ENCODE measurements at regions not wholly inside any gene's neighbourhood (a gene's known extent, or its start where the extent isn't known, plus 50 kb on each side); places are given as distances from the start of the nearest gene placed in this dataset.
"Not testable (repeated sequence)": the region's sequence is repeated elsewhere in the genome, so short reads cannot be mapped to it uniquely, and the experiment has no call there.

DNA sequence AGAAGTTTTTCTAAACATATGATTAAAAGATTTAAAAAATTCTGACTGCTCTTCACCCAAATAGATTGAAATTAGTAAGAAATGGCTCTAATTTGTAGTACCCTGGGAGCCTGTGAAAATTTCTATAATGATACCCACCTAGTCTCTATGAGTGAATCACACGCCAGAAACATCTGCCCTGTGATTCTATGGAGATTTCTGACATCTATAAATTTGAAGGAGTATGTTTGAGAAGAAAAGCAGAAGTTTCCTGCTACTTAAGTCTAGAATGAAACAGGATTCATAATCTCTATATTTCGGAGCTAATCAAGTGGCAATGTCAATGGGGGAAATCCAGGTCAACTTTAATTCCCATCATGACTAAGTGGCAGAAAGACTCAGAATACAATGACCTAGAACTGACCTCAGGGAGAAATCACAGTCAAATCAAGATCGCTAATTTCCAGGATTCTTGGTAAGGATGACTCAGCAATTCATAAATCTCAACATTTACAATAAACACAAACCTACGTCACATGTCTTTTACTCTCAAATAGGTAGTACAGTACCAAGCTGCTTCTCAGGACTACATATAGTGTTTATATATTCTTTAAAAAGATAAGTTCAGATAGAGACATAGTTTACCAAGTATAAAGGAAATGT is 186.2 kb upstream of the TNFAIP3 start:
- H3K4me3 ChIP-seq (ENCODE audit: low read depth, poor library complexity, severe bottlenecking) = no peak overlapping the region
- TF ChIP-seq POLR2A (IDR thresholded peaks at IDR 0.05) = no peak
- TF ChIP-seq, protein P1, sequence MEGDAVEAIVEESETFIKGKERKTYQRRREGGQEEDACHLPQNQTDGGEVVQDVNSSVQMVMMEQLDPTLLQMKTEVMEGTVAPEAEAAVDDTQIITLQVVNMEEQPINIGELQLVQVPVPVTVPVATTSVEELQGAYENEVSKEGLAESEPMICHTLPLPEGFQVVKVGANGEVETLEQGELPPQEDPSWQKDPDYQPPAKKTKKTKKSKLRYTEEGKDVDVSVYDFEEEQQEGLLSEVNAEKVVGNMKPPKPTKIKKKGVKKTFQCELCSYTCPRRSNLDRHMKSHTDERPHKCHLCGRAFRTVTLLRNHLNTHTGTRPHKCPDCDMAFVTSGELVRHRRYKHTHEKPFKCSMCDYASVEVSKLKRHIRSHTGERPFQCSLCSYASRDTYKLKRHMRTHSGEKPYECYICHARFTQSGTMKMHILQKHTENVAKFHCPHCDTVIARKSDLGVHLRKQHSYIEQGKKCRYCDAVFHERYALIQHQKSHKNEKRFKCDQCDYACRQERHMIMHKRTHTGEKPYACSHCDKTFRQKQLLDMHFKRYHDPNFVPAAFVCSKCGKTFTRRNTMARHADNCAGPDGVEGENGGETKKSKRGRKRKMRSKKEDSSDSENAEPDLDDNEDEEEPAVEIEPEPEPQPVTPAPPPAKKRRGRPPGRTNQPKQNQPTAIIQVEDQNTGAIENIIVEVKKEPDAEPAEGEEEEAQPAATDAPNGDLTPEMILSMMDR (IDR thresholded peaks at IDR 0.05) = no peak
- intact Hi-C loops (cut with DNase I; ENCODE audit: low total_unique reads) = no loop called here
- 51 to 64% methylated on average over 4 of the region's 4 CpGs for WGBS, 2 donors
- no peak for DNase-seq (ENCODE audit: low spot score in 2 of 2)

DNA sequence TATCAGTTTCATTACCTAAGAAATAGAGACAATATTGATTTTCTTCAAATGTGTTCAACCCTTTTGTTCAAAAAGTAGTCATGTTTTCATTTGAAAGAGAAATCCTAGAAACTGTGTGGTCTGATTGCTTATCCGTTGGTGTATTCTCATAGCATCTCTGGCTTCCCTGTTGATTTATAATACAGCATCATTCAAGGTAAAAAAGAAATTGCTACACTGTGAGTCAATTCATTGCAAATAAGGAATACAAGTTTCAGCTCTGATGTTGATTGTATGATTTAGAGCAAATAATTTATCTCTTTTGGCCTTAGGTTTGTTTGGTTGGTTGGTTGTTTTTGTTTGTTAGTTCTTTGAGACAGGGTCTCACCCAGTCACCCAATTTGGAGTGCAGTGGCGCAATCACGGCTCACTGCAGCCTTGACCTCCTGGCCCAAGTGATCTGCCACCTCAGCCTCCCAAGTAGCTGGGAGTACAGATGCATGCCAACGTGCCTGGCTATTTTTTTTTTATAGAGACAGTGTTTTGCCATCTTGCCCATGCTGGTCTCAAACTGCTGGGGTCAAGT is 185.5 kb upstream of the TNFAIP3 start:
- WGBS, 2 donors = 94 to 97% methylated on average over 4 of the region's 4 CpGs
- DNase-seq (ENCODE audit: low spot score in 2 of 2) = no peak
- intact Hi-C loops (cut with DNase I; ENCODE audit: low total_unique reads) = no loop called here
- no peak overlapping the region for H3K4me3 ChIP-seq (ENCODE audit: low read depth, poor library complexity, severe bottlenecking)
- TF ChIP-seq POLR2A (IDR thresholded peaks at IDR 0.05) = no peak
- TF ChIP-seq, protein P1 (IDR thresholded peaks at IDR 0.05) = no peak

DNA sequence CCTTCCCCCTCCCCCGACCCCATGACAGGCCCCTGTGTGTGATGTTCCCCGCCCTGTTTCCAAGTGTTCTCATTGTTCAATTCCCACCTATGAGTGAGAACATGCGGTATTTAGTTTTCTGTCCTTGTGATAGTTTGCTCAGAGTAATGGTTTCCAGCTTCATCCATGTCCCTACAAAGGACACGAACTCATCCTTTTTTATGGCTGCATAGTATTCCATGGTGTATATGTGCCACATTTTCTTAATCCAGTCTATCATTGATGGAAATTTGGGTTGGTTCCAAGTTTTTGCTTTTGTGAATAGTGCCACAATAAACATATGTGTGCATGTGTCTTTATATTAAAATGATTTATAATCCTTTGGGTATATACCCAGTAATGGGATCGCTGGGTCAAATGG is 184.4 kb upstream of the TNFAIP3 start:
- H3K4me3 ChIP-seq (ENCODE audit: low read depth, poor library complexity, severe bottlenecking); intact Hi-C loops (cut with DNase I; ENCODE audit: low total_unique reads); DNase-seq (ENCODE audit: low spot score in 2 of 2): not testable (repeated sequence)
- 95 to 99% methylated on average over 5 of the region's 5 CpGs for WGBS, 2 donors

DNA sequence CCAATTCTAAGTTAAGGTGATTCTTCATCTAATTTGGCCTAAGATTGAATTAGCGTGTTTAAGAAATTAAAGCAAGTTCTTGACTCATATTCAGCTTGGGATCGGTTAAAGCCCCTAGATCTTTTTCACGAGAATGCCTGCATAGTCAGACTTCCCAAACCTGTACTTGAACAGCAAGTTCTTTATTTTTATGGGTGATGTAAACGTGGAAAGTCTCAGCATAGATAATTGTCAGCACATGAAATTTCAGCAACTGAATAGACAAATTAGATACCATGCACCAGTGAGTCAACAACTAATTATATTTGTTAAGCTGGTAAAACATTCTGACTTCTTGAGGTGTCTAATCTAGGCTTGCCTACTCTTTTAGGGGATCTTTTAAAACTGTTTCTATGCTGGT is 183.1 kb upstream of the TNFAIP3 start:
- H3K4me3 ChIP-seq (ENCODE audit: low read depth, poor library complexity, severe bottlenecking) = no peak overlapping the region
- DNase-seq (ENCODE audit: low spot score in 2 of 2) = no peak
- 42 to 43% methylated on average over 4 of the region's 4 CpGs for WGBS, 2 donors
- intact Hi-C loops (cut with DNase I; ENCODE audit: low total_unique reads) = no loop called here
- TF ChIP-seq, protein P1 (IDR thresholded peaks at IDR 0.05) = no peak
- no peak for TF ChIP-seq POLR2A (IDR thresholded peaks at IDR 0.05)

DNA sequence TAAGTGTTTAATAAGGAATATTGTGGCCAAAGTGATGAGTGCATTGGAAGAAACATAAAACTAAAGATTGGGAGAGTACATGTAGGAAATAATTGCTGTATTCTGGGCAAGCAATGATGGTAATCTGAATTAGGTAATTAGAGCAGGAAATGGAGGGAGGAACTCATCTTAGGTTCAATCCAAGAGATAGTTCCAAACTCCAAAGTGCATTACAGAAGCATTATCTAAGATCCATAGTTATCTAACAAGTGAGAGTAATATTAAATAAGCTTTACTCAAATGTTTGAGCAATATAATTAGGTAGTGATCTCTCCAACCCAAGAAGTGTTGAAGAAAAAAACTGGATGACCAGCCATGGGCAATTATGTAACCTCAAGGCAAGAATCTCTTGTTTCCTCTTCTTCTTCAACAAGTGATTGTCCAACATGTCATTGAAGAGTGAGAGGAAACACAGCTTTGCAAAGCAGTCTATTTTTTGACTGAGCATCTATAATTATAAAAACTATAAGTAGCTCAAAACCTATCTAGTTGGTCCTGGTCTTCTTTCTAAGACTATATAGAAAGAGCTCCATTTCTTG is 181.2 kb upstream of the TNFAIP3 start:
- intact Hi-C loops (cut with DNase I; ENCODE audit: low total_unique reads) = no loop called here
- no peak for DNase-seq (ENCODE audit: low spot score in 2 of 2)
- no peak overlapping the region for H3K4me3 ChIP-seq (ENCODE audit: low read depth, poor library complexity, severe bottlenecking)
- TF ChIP-seq, protein P1 (IDR thresholded peaks at IDR 0.05) = no peak

DNA sequence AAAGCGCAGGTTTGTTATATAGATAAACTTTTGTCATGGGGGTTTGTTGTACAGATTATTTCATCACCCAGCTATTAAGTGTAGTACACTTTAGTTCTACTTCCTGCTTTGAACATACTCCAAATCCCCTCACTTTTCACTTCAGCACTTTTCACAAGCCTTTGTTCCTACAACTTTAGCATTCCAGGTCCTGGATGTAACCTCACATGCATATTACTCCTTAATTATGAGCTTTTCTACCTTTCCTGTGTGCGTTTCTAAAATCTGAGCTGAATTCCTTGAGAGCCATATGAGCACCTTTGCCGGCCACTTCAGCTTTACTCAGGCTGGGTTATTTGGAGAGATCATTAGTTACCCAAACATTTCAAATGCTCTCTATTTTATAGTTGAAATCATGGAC is 179.2 kb upstream of the TNFAIP3 start:
- 93 to 97% methylated on average over 3 of the region's 3 CpGs for WGBS, 2 donors
- no peak for DNase-seq (ENCODE audit: low spot score in 2 of 2)
- intact Hi-C loops (cut with DNase I; ENCODE audit: low total_unique reads) = no loop called here
- TF ChIP-seq POLR2A (IDR thresholded peaks at IDR 0.05) = no peak
- TF ChIP-seq, protein P1 (IDR thresholded peaks at IDR 0.05) = no peak
- no peak overlapping the region for H3K4me3 ChIP-seq (ENCODE audit: low read depth, poor library complexity, severe bottlenecking)

Measured in lower leg skin (tissue), 4 donors.